ENCODE measurements at regions not wholly inside any gene's neighbourhood (a gene's known extent, or its start where the extent isn't known, plus 50 kb on each side); places are given as distances from the start of the nearest gene placed in this dataset.

- Histone ChIP-seq H3K4me1 (ENCODE audit: control insufficient read depth in 1 of 2, low read depth in 2 of 2) (no peaks in the 10 kb centered on the region), H3K27me3 (replicated peaks; ENCODE audit: insufficient read depth) (no peaks in the 10 kb centered on the region), H3K9me3 (peaks cover 2% of the 10 kb centered on the region), H3K27ac (no peak overlapping the region), H3K36me3 (no peaks in the 10 kb centered on the region), H3K4me3 (no peak overlapping the region)
- no peak for DNase-seq (ENCODE audit: low spot score)
- TF ChIP-seq, protein P1, sequence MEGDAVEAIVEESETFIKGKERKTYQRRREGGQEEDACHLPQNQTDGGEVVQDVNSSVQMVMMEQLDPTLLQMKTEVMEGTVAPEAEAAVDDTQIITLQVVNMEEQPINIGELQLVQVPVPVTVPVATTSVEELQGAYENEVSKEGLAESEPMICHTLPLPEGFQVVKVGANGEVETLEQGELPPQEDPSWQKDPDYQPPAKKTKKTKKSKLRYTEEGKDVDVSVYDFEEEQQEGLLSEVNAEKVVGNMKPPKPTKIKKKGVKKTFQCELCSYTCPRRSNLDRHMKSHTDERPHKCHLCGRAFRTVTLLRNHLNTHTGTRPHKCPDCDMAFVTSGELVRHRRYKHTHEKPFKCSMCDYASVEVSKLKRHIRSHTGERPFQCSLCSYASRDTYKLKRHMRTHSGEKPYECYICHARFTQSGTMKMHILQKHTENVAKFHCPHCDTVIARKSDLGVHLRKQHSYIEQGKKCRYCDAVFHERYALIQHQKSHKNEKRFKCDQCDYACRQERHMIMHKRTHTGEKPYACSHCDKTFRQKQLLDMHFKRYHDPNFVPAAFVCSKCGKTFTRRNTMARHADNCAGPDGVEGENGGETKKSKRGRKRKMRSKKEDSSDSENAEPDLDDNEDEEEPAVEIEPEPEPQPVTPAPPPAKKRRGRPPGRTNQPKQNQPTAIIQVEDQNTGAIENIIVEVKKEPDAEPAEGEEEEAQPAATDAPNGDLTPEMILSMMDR (IDR thresholded peaks at IDR 0.05), result no peak
- ATAC-seq (ENCODE audit: insufficient number of reproducible peaks, low FRiP score, low read depth), result no peak
Measured at GRCh38 chr13:72342364-72342763, 385.1 kb downstream of the MZT1 start.

- Histone ChIP-seq H3K27ac (no peak overlapping the region), H3K4me1 (ENCODE audit: control insufficient read depth in 1 of 2, low read depth in 2 of 2) (no peaks in the 10 kb centered on the region)
Measured at GRCh38 chr13:72341904-72342303, 385.5 kb downstream of the MZT1 start.

DNA sequence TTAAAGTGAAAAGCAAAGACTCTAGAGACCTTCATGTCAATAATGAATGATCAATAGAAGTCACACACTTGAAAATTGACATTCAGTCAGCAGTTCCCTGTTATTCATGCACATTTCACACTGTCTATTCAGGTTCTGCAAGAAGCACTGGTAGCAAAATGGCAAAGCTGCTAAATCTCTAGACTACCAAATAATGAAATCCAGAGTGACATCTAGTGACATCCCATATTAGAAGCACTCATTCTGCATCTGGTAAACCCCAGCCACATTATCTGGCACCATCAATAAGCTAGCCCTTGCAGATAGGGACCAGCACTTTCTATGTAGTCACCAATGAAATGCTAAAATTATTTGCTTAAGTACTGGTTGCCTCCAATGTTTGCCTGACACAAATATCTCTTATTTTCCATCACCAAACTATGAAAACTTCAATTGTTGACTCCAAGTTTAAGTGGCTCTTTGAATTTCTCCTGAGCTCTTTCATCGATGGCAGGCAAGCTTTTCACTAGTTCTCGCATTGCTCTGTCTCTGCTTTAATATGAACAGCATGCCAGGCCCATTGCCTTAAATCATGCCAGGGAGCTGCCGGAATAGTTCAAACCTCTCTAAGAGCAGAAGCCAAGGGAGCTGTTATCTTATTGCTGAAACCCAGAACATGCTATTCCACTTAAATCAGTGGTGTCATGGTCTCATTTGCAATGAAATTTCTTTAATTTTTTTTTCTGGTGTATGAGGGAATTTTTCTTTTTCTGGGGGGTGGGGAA, 409.9 kb downstream of the MZT1 start:
- TF ChIP-seq, protein P1 (IDR thresholded peaks at IDR 0.05), result no peak
- no peak overlapping the region for H3K27ac ChIP-seq
- no peaks in the 10 kb centered on the region for H3K4me1 ChIP-seq (ENCODE audit: control insufficient read depth in 1 of 2, low read depth in 2 of 2)
- DNase-seq (ENCODE audit: low spot score) (no peak), ATAC-seq (ENCODE audit: insufficient number of reproducible peaks, low FRiP score, low read depth) (no peak)
- H3K4me3 ChIP-seq, result no peak overlapping the region
- H3K27me3 ChIP-seq (replicated peaks; ENCODE audit: insufficient read depth), result no peaks in the 10 kb centered on the region
- no peaks in the 10 kb centered on the region for H3K9me3 ChIP-seq
- no peaks in the 10 kb centered on the region for H3K36me3 ChIP-seq

More at GRCh38 chr13:72341904-72342303, 385.5 kb downstream of the MZT1 start:
- ATAC-seq (ENCODE audit: insufficient number of reproducible peaks, low FRiP score, low read depth), result no peak
- TF ChIP-seq, protein P1 (IDR thresholded peaks at IDR 0.05), result no peak
- no peaks in the 10 kb centered on the region for H3K27me3 ChIP-seq (replicated peaks; ENCODE audit: insufficient read depth)
- peaks cover 2% of the 10 kb centered on the region for H3K9me3 ChIP-seq
- no peak overlapping the region for H3K4me3 ChIP-seq
- no peak for DNase-seq (ENCODE audit: low spot score)
- H3K36me3 ChIP-seq, result no peaks in the 10 kb centered on the region

- no peak for DNase-seq (ENCODE audit: low spot score)
- ATAC-seq (ENCODE audit: insufficient number of reproducible peaks, low FRiP score, low read depth), result no peak
- Histone ChIP-seq H3K4me3 (no peak overlapping the region), H3K27me3 (replicated peaks; ENCODE audit: insufficient read depth) (no peaks in the 10 kb centered on the region), H3K36me3 (no peaks in the 10 kb centered on the region), H3K4me1 (ENCODE audit: control insufficient read depth in 1 of 2, low read depth in 2 of 2) (no peaks in the 10 kb centered on the region), H3K27ac (no peak overlapping the region), H3K9me3 (no peaks in the 10 kb centered on the region)
- TF ChIP-seq, protein P1 (IDR thresholded peaks at IDR 0.05), result no peak
Measured at GRCh38 chr13:72316716-72317115, 410.7 kb downstream of the MZT1 start.

- TF ChIP-seq, protein P1 (IDR thresholded peaks at IDR 0.05), result no peak
- ATAC-seq (ENCODE audit: insufficient number of reproducible peaks, low FRiP score, low read depth) (no peak), DNase-seq (ENCODE audit: low spot score) (no peak)
- Histone ChIP-seq H3K9me3 (no peaks in the 10 kb centered on the region), H3K4me1 (ENCODE audit: control insufficient read depth in 1 of 2, low read depth in 2 of 2) (no peaks in the 10 kb centered on the region), H3K27me3 (replicated peaks; ENCODE audit: insufficient read depth) (no peaks in the 10 kb centered on the region), H3K27ac (no peak overlapping the region), H3K36me3 (no peaks in the 10 kb centered on the region), H3K4me3 (no peak overlapping the region)
Measured at GRCh38 chr13:72315312-72315711, 412.1 kb downstream of the MZT1 start.
